ENCODE measurements at regions not wholly inside any gene's neighbourhood (a gene's known extent, or its start where the extent isn't known, plus 50 kb on each side); places are given as distances from the start of the nearest gene placed in this dataset.

DNA sequence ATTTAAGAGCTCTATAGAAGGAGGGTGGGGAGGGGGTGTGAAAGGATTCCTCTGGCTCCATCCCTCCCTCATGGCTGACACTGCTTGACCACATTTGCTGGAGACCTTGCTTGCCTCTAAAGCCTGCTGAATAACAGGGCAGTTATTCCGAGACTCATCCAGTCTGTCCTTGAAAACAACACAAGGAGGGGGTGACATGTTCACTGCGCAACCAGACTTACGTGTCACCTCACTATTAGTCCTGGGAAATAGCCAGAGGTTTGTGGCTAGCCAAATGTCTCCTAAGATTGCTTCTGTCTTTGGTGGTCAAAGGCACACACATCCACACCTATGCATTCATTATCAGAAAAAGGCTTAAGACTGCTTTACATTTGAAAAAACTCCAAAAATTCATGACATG is 256.2 kb upstream of the SKOR2 start:
- in situ Hi-C loops (cut with MboI; ENCODE audit: low sequenced_read_pairs in 4 of 4) = no loop called here
- intact Hi-C loops (cut with DNase I; ENCODE audit: low total_unique reads) = no loop called here
- ATAC-seq = no peak

DNA sequence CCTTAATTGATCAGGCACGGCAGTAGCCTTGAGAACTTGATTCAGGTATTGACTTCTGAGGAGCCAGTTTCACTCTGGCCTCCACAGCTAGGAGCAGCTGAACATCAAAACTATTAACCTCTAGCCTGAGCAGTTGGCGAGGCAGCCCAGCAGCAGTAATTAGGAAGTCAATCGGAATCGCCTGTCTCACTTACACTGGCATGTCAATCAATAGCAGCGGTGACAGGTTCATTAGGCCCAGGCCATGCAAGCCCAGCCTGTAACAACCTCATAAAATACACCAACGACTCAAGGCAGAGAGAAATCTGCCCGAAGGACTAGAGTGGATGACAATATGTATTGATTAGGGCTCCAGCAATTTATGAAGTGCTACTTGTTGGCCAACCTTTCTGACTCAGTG is 255.4 kb upstream of the SKOR2 start:
- intact Hi-C loops (cut with DNase I; ENCODE audit: low total_unique reads) (no loop called here), in situ Hi-C loops (cut with MboI; ENCODE audit: low sequenced_read_pairs in 4 of 4) (no loop called here)
- ATAC-seq (no peak), DNase-seq (no peak)
- H3K4me1 ChIP-seq = no peaks in the 10 kb centered on the region
- H3K4me3 ChIP-seq = no peak overlapping the region
- H3K27ac ChIP-seq = no peak overlapping the region
- no peaks in the 10 kb centered on the region for H3K27me3 ChIP-seq
- TF ChIP-seq, protein P1, sequence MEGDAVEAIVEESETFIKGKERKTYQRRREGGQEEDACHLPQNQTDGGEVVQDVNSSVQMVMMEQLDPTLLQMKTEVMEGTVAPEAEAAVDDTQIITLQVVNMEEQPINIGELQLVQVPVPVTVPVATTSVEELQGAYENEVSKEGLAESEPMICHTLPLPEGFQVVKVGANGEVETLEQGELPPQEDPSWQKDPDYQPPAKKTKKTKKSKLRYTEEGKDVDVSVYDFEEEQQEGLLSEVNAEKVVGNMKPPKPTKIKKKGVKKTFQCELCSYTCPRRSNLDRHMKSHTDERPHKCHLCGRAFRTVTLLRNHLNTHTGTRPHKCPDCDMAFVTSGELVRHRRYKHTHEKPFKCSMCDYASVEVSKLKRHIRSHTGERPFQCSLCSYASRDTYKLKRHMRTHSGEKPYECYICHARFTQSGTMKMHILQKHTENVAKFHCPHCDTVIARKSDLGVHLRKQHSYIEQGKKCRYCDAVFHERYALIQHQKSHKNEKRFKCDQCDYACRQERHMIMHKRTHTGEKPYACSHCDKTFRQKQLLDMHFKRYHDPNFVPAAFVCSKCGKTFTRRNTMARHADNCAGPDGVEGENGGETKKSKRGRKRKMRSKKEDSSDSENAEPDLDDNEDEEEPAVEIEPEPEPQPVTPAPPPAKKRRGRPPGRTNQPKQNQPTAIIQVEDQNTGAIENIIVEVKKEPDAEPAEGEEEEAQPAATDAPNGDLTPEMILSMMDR (IDR thresholded peaks at IDR 0.05 in 4 of 5, conservative IDR thresholded peaks at IDR 0.05 in 1 of 5) = no peak
- no peak for TF ChIP-seq POLR2A (IDR thresholded peaks at IDR 0.05)
- no peaks in the 10 kb centered on the region for H3K9me3 ChIP-seq
- no peaks in the 10 kb centered on the region for H3K36me3 ChIP-seq

More for the DNA sequence above, 256.2 kb upstream of the SKOR2 start:
- TF ChIP-seq, protein P1 (IDR thresholded peaks at IDR 0.05 in 4 of 5, conservative IDR thresholded peaks at IDR 0.05 in 1 of 5) = no peak
- TF ChIP-seq POLR2A (IDR thresholded peaks at IDR 0.05) = no peak
- no peak for DNase-seq
- Histone ChIP-seq H3K27me3 (no peaks in the 10 kb centered on the region), H3K27ac (no peak overlapping the region), H3K9me3 (no peaks in the 10 kb centered on the region), H3K4me3 (no peak overlapping the region), H3K4me1 (no peaks in the 10 kb centered on the region), H3K36me3 (no peaks in the 10 kb centered on the region)

DNA sequence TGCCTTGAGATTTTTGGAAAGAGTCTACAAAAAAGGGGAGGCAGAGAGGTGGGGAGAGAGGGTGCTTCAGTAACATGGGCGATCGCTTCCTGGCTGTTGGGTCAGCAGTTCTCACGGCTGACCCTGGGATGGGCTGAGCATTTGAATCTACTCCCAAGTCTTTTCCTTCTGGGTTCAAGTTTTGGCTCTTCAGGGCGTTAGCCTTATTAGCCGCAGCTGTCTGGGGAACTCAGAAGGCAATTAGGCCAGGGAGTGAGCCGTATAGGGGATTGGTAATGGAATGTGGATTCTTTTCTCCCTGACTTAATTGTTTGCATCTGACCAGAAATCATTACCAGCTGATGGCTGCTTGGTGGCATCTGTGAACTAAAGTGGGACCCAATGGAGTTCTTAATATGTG is 250.5 kb upstream of the SKOR2 start:
- no peaks in the 10 kb centered on the region for H3K36me3 ChIP-seq
- intact Hi-C loops (cut with DNase I; ENCODE audit: low total_unique reads) = no loop called here
- DNase-seq = no peak
- H3K4me1 ChIP-seq = no peaks in the 10 kb centered on the region
- no peaks in the 10 kb centered on the region for H3K9me3 ChIP-seq
- no peak overlapping the region for H3K4me3 ChIP-seq
- in situ Hi-C loops (cut with MboI; ENCODE audit: low sequenced_read_pairs in 4 of 4) = no loop called here
- ATAC-seq = no peak
- H3K27me3 ChIP-seq = no peaks in the 10 kb centered on the region
- TF ChIP-seq, protein P1 (IDR thresholded peaks at IDR 0.05 in 4 of 5, conservative IDR thresholded peaks at IDR 0.05 in 1 of 5) = no peak
- no peak for TF ChIP-seq POLR2A (IDR thresholded peaks at IDR 0.05)
- no peak overlapping the region for H3K27ac ChIP-seq

DNA sequence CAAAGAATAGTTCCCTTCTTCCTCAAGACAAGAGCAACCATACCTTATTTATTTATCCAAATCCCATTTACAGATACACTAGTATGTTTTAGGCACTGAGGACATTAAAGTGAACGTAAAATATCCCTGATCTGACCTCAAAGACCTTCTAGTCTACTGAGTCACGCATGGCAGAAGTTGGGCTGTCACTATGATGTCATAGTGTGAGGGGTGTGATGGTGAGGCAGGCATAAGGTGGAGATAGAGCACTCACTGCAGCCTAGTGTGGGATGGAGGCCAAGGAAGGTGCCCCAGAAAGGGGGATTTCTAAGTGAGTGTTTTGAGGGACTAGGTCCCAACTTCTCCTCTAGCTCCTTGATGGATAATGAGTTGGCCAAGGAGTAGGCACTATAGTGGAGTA is 249.5 kb upstream of the SKOR2 start:
- H3K9me3 ChIP-seq = no peaks in the 10 kb centered on the region
- no peaks in the 10 kb centered on the region for H3K36me3 ChIP-seq
- TF ChIP-seq, protein P1 (IDR thresholded peaks at IDR 0.05 in 4 of 5, conservative IDR thresholded peaks at IDR 0.05 in 1 of 5) = no peak
- no peak for TF ChIP-seq POLR2A (IDR thresholded peaks at IDR 0.05)
- H3K27ac ChIP-seq = no peak overlapping the region
- DNase-seq (no peak), ATAC-seq (no peak)
- no peak overlapping the region for H3K4me3 ChIP-seq
- H3K27me3 ChIP-seq = no peaks in the 10 kb centered on the region
- no peaks in the 10 kb centered on the region for H3K4me1 ChIP-seq
- in situ Hi-C loops (cut with MboI; ENCODE audit: low sequenced_read_pairs in 4 of 4) (no loop called here), intact Hi-C loops (cut with DNase I; ENCODE audit: low total_unique reads) (no loop called here)

DNA sequence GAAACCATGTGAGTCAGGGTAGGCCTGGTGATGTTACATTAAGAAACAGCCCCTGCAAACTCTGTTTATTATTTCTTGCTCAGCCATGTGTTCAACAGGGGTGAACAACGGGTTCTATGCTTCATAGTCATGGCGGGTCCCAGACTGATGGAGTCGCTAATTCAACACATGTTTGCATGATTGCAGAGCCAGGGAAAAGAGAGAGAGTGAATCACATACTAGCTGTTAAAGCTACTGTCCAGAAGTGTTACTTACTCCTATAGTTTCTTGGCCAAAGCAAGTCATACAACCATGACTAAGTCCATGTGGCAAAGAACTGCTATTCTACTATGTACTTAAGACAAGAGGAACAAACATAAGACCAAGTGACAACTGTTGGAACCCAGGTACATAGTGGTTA is 241.2 kb upstream of the SKOR2 start:
- intact Hi-C loops (cut with DNase I; ENCODE audit: low total_unique reads) = no loop called here
- H3K27me3 ChIP-seq = no peaks in the 10 kb centered on the region
- no peaks in the 10 kb centered on the region for H3K4me1 ChIP-seq
- no peaks in the 10 kb centered on the region for H3K36me3 ChIP-seq
- no peak overlapping the region for H3K27ac ChIP-seq
- H3K4me3 ChIP-seq = no peak overlapping the region
- H3K9me3 ChIP-seq = no peaks in the 10 kb centered on the region
- TF ChIP-seq POLR2A (IDR thresholded peaks at IDR 0.05) = no peak
- TF ChIP-seq, protein P1 (IDR thresholded peaks at IDR 0.05 in 4 of 5, conservative IDR thresholded peaks at IDR 0.05 in 1 of 5) = no peak
- in situ Hi-C loops (cut with MboI; ENCODE audit: low sequenced_read_pairs in 4 of 4) = no loop called here
- DNase-seq = no peak
- no peak for ATAC-seq

All from gastrocnemius medialis (tissue), 4 donors.